Suprapubic skin (tissue), 4 donors: ENCODE measurements at regions not wholly inside any gene's neighbourhood (a gene's known extent, or its start where the extent isn't known, plus 50 kb on each side); places are given as distances from the start of the nearest gene placed in this dataset.

ENCODE experiments used
- DNase-seq, 2 donors: peaks; one replicate each; pipeline ENCODE4 v3.0.0-alpha.2; 2019; ENCODE audit warnings: low spot score in 2 of 2
- H3K27ac ChIP-seq: fragments of 200-600 bp; sonication (generic); one replicate; pipeline ENCODE4 v1.5.1; 2019
- H3K27me3 ChIP-seq: fragments of 200-600 bp; sonication (generic); one replicate; pipeline ENCODE4 v1.5.1; 2019
- H3K36me3 ChIP-seq: fragments of 200-600 bp; sonication (generic); one replicate; pipeline ENCODE4 v1.5.1; 2019
- H3K4me1 ChIP-seq: fragments of 200-600 bp; sonication (generic); one replicate; pipeline ENCODE4 v1.5.1; 2019
- H3K4me3 ChIP-seq: fragments of 200-600 bp; sonication (generic); one replicate; pipeline ENCODE4 v1.5.1; 2019; ENCODE audit warnings: mild to moderate bottlenecking
- H3K9me3 ChIP-seq: fragments of 200-600 bp; sonication (generic); one replicate; pipeline ENCODE4 v1.5.1; 2019
- EP300 ChIP-seq: sonication (generic); formaldehyde crosslinking; IDR thresholded peaks from one replicate; pipeline ENCODE4 v1.6.1; 2017; ENCODE audit warnings: antibody characterized with exemption
- POLR2A ChIP-seq, 2 donors: fragments of 450-650 bp; IDR thresholded peaks; one replicate each; pipeline ENCODE4 v1.6.1; 2017; ENCODE audit warnings: antibody characterized with exemption in 2 of 2, mild to moderate bottlenecking in 2 of 2, moderate library complexity in 2 of 2
- POLR2AphosphoS5 ChIP-seq, 3 donors: sonication (generic); formaldehyde crosslinking; IDR thresholded peaks; one replicate each; pipeline ENCODE4 v1.6.1; 2017; ENCODE audit warnings: antibody characterized with exemption in 3 of 3
- WGBS: methylation state at CpG from one replicate; pipeline ENCODE4 v1.1.5; 2018; 5-methylcytosine and 5-hydroxymethylcytosine counted together
- TF ChIP-seq, protein P1 (sequence below), 2 donors: fragments of 200-600 bp in 1 of 2; fragments of 450-650 bp in 1 of 2; sonication (generic) in 1 of 2; IDR thresholded peaks; one replicate each; pipeline ENCODE4 v1.5.1; 2016 to 2019; ENCODE audit warnings: antibody characterized with exemption in 2 of 2, mild to moderate bottlenecking in 1 of 2, moderate library complexity in 1 of 2

DNA sequence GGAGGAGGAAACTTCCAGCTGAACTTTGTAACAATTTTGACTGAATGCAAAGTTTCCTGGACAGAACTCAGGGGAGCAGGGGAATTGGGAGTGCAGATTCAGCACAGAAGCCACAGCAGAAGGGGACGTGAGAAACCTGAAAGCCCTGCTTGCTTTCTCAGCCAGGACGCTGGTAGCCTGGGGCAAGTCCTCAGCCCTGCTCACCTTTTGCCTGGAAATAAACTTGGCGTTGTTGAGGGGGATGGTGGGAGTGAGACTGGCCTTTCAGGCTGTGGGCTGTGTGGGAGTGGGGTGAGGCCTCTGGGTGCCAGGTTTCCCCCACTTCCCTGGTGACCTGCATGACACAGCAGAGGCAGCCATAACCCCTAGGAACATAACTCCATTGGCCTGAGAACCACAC is 238.1 kb upstream of the HS3ST5 start:
- no peak overlapping the region for H3K4me3 ChIP-seq
- no peaks in the 10 kb centered on the region for H3K27me3 ChIP-seq
- H3K36me3 ChIP-seq = no peaks in the 10 kb centered on the region
- 33% methylated on average over 3 of the region's 3 CpGs for WGBS
- no peak overlapping the region for H3K27ac ChIP-seq
- TF ChIP-seq, protein P1, sequence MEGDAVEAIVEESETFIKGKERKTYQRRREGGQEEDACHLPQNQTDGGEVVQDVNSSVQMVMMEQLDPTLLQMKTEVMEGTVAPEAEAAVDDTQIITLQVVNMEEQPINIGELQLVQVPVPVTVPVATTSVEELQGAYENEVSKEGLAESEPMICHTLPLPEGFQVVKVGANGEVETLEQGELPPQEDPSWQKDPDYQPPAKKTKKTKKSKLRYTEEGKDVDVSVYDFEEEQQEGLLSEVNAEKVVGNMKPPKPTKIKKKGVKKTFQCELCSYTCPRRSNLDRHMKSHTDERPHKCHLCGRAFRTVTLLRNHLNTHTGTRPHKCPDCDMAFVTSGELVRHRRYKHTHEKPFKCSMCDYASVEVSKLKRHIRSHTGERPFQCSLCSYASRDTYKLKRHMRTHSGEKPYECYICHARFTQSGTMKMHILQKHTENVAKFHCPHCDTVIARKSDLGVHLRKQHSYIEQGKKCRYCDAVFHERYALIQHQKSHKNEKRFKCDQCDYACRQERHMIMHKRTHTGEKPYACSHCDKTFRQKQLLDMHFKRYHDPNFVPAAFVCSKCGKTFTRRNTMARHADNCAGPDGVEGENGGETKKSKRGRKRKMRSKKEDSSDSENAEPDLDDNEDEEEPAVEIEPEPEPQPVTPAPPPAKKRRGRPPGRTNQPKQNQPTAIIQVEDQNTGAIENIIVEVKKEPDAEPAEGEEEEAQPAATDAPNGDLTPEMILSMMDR (IDR thresholded peaks at IDR 0.05) = no peak
- no peak for TF ChIP-seq POLR2A (IDR thresholded peaks at IDR 0.05)
- no peak for TF ChIP-seq POLR2AphosphoS5 (IDR thresholded peaks at IDR 0.05)
- TF ChIP-seq EP300 = no peak
- H3K4me1 ChIP-seq = no peaks in the 10 kb centered on the region
- DNase-seq = no peak
- peaks cover 14% of the 10 kb centered on the region for H3K9me3 ChIP-seq

DNA sequence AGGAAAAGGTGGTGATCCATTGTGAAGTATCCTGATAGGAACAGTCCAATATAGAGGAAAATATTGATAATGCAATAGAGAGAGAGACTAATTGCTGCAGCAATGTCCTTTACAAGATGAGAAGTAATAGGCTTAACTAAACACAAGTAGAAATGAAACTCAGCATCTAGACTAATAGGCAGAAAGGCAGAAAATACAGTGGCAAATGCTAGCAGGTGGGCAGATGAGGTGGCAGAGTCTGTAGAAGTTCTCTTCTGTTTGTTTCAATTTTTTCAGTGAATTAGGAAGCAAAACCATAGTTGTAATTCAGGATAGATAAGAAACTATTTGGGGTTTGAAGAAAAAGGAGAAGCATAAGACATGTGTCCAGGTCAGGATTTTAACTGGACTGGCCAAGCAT is 236.7 kb upstream of the HS3ST5 start:
- Histone ChIP-seq H3K36me3 (no peaks in the 10 kb centered on the region), H3K9me3 (peaks cover 14% of the 10 kb centered on the region), H3K27me3 (no peaks in the 10 kb centered on the region), H3K4me3 (no peak overlapping the region), H3K27ac (no peak overlapping the region), H3K4me1 (no peaks in the 10 kb centered on the region)
- no peak for DNase-seq
- TF ChIP-seq, protein P1 (IDR thresholded peaks at IDR 0.05) = no peak
- TF ChIP-seq POLR2AphosphoS5 (IDR thresholded peaks at IDR 0.05) = no peak

DNA sequence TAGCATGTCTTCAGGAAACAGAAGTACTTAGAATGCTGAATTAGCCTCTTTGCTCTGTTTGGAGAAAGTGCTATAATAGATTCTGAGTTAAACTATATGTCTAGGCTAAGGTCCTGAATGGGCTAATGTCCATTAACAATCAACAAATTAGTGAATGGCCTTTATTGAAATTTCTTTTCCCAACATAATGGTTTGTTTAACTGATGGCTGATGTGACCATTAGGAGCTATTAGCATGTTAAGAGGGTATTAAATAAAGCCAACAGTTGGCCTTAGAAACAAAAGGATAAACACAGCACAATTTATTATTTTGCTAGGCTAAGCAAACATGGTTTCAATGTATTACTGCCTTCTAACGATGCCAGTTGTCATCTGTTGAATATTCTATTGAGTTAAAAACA is 234.3 kb upstream of the HS3ST5 start:
- no peaks in the 10 kb centered on the region for H3K4me1 ChIP-seq
- TF ChIP-seq, protein P1 (IDR thresholded peaks at IDR 0.05) = no peak
- TF ChIP-seq POLR2AphosphoS5 (IDR thresholded peaks at IDR 0.05) = no peak
- TF ChIP-seq EP300 = no peak
- no peak for TF ChIP-seq POLR2A (IDR thresholded peaks at IDR 0.05)
- no peaks in the 10 kb centered on the region for H3K36me3 ChIP-seq
- H3K27ac ChIP-seq = no peak overlapping the region
- H3K27me3 ChIP-seq = no peaks in the 10 kb centered on the region
- no peaks in the 10 kb centered on the region for H3K9me3 ChIP-seq
- no peak for DNase-seq
- 31% methylated on average over 1 of the region's 1 CpG for WGBS
- H3K4me3 ChIP-seq = no peak overlapping the region

DNA sequence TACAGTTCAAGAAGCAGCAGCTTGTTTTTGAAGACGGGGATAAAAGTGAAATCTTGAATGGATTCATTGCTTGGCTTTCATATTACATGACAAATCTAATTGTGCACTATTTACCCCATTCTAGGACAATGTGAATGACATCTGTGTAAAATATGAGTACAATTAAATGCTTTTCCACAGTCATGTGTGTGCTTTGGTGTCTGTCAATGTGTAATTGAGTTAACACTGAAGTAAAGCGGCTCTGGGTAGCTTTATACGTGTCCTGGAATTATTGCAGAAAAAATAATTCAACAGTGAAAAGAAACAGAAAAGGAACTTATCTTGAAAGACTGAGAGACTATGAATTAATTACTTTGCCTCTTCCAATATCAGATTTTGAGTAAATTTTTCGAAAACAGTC is 233.5 kb upstream of the HS3ST5 start:
- no peak for TF ChIP-seq EP300
- no peak for TF ChIP-seq POLR2AphosphoS5 (IDR thresholded peaks at IDR 0.05)
- TF ChIP-seq POLR2A (IDR thresholded peaks at IDR 0.05) = no peak
- TF ChIP-seq, protein P1 (IDR thresholded peaks at IDR 0.05) = no peak
- no peak for DNase-seq
- Histone ChIP-seq H3K36me3 (no peaks in the 10 kb centered on the region), H3K4me3 (no peak overlapping the region), H3K27ac (no peak overlapping the region), H3K27me3 (no peaks in the 10 kb centered on the region), H3K4me1 (no peaks in the 10 kb centered on the region), H3K9me3 (no peaks in the 10 kb centered on the region)
- WGBS = 57% methylated on average over 4 of the region's 4 CpGs

DNA sequence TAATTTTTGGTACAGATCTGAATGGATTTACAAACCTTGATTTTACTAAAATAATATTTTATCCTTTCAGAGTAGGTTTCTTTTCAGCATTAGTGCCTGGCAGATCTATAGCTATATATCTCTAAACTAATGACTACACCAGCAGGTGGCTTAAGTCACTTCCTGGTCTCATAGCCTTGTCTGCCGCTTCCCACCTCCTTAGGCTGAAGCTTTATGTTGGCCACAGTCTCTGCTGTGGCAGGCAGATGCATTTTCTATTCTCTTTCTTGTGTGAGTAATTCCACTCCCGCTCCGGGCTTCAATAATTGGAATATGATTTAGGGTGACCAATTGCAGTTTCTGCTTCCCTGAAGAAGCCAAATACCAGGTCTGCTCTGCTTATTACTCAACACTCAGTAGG is 226.8 kb upstream of the HS3ST5 start:
- WGBS = 74% methylated on average over 3 of the region's 3 CpGs
- Histone ChIP-seq H3K27ac (no peak overlapping the region), H3K9me3 (no peaks in the 10 kb centered on the region), H3K27me3 (no peaks in the 10 kb centered on the region), H3K36me3 (no peaks in the 10 kb centered on the region), H3K4me3 (no peak overlapping the region), H3K4me1 (no peaks in the 10 kb centered on the region)
- DNase-seq = no peak
- TF ChIP-seq, protein P1 (IDR thresholded peaks at IDR 0.05) = no peak
- TF ChIP-seq POLR2A (IDR thresholded peaks at IDR 0.05) (no peak), EP300 (no peak), POLR2AphosphoS5 (IDR thresholded peaks at IDR 0.05) (no peak)
